HG03045 (cell line): ENCODE measurements at regions not wholly inside any gene's neighbourhood (a gene's known extent, or its start where the extent isn't known, plus 50 kb on each side); places are given as distances from the start of the nearest gene placed in this dataset.
"Not testable (repeated sequence)": the region's sequence is repeated elsewhere in the genome, so short reads cannot be mapped to it uniquely, and the experiment has no call there.

Experiments used
- ATAC-seq: cut with Tn5 transposase; IDR thresholded peaks from one replicate; pipeline ENCODE4 v1.9.1; 2021; ENCODE audit warnings: mild to moderate bottlenecking, moderate library complexity; ENCODE audit not compliant: unreplicated experiment

DNA sequence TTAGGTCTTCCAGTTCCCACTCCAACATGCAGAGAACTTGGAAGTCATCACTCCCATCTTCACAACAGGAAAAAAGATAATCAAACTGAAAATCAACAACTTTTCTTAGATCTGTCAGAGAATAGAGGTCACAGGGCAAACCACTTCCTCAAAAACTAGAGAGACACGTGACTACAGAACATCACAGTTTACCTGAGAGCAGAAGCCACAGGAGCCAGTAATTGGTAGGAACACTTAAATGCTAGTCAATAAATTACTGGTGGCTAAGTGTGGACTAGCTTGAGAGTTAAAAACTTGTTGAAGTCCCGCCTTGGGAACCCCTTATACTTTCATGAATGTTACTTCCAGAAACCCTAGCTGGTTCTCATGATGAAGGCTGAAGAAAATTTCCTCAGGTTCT, 81.1 kb downstream of the THSD1 start:
- ATAC-seq, result not testable (repeated sequence)

DNA sequence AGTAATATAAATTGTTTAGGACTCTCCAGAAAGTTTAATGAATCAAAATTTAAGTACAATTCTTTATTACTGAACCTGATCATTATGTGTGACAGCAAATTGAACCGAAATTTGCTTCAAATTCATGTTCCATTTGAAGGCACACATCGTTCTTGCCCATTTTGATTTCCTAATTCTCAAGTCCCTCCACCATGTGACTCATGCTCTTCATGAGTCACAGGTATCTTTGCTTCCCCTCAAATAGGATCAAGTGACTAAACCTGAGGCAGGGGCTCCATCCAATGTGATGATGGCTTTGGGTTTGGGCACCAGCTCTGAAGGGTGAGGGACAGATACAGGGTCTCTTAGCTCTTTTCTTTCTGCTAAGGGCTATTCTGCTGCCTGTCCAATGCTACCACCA, 86.1 kb downstream of the THSD1 start:
- ATAC-seq, result no peak

DNA sequence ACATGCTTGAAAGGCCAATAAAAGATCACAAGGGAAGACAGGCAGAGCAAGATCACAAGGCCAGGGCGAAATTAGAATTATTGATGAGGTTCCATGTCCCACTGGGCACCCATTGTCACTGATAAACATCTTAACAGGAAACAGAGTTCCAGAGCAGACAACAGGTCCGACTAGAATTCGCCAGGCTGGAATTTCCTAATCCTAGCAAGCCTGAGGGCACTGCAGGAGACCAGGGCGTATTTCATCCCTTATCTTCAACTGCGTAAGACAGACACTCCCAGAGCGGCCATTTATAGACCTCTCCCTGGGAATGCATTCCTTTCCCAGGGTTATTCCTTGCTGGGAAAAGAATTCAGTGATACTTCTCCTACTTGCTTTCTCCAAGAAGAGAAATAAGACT, 96.1 kb downstream of the THSD1 start:
- not testable (repeated sequence) for ATAC-seq

DNA sequence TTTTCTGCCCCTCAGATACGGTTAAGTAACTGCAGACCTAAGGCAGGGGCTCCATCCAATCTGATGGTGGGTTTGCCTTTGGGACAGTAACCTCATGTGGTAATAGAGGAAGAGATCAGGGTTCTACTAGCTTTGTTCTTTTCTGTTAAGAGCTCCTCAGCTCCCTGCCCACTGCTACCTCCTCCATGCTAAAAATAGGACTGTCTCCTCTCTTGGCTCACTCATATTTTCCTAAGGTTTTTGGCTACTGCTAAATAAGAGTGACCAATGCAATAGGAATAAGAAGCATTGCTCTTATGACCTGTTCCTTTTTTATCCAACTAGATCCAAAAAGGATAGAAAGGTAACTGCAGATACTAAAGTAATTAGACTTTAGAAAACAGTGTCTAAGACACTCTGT, 99.6 kb downstream of the THSD1 start:
- ATAC-seq, result not testable (repeated sequence)

DNA sequence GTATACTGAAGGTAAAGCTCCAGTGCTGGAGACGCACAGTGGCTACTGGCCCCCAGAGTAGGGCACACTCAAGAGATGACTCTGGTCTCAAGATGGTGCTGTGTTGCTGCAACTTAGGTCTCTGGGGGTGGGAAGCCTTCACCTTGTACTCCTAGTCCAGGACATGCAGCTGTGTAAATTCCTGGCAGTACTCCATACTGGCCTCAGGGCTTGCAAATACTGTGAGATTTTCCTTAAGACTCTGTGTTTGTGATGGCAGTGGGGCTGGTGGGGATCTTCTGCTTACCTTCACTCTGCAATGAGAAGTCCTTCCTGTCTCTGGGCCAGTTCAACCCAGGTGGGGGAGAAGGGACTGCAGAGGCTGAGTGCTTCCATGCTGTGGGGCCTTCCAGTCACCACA, 102.9 kb downstream of the THSD1 start:
- not testable (repeated sequence) for ATAC-seq

DNA sequence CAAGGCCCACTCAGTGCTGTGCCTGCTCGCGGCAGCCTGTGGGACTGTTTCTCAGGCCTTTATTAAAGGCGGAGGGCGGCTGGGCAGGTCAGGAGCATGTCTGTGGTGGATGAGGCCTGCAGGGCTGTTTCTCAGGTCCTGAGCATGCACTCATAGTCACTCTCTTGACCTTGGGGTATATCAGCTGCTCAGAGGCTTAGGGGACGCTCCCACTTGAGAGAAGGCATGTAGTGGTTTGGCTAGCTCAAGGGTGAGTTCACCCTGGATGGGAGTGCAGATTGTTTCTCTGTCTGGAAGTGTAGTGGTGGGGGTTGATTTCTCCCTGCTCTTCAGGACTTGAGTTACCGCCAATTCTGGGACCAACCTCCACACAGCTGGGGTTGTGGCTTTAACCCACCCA, 103.3 kb downstream of the THSD1 start:
- not testable (repeated sequence) for ATAC-seq

DNA sequence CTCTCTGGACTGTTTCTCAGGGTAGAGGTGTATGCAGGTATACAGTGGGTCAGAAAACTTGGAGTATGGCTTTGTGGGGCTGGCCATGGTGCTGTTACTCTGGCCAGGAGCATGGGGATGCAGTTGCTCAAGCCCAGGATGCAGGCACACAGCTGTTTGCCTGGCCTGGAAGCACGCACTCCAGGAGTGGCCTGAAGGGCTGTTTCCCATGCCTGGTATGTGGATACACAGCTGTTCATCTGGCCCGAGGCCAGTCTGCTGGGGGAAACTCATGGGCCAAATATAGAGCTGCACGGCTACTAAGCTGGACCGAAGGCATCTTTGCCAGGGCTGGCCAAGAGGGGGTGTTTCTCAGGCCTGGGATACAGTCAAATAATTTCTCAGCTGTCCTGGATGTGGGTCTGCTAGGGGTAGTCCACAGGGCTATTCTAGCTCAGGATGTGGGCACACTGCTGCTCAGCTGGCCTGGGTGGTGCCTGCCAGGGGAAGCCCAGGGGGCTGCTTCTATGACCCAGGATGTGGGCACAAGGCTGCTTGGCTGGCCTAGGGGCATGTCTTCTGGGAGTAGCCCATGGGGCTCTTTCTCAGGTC, 104.1 kb downstream of the THSD1 start:
- ATAC-seq, result not testable (repeated sequence)

DNA sequence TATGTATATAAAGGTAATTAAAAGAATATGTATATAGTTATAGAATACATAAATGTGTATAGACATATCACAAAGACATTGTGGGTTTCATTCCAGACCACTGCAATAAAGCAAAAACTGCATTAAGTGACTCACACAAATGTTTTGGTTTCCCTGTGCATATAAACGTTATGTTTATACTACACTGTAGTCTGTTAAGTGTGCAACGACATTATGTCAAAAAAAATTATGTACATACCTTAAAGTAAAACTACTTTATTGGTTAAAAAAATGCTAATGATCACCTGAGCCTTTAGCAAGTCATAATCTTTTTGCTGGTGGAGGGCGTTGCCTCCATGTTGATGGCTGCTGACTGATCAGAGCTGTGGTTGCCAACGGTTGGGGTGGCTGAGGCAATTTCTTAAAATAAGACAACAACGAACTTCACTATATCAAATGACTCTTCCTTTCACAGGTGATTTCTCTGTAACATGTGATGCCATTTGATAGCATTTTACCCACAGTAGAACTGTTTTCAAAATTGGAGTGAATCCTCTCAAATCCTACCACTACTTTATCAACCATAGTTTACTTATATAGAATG, 107.8 kb downstream of the THSD1 start:
- not testable (repeated sequence) for ATAC-seq

DNA sequence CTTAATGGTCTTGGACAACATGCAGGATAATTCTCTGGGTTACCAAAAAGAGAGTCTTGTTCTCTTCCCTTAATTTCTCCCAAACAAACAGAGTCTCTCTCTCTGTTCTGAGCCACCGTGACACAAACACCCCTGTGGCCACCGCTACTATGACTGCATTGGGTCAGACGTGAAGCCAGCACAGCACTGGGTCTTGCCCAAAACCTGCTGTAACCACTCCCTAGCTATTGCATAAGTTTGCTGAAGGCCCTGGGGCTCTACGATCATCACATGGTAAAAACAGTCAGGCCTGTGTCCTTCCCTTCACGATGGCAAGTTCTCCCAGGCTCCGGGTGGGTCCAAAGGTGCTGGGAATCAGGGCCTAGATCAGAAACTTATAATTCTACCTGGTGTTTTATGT, 117.1 kb downstream of the THSD1 start:
- ATAC-seq, result not testable (repeated sequence)

DNA sequence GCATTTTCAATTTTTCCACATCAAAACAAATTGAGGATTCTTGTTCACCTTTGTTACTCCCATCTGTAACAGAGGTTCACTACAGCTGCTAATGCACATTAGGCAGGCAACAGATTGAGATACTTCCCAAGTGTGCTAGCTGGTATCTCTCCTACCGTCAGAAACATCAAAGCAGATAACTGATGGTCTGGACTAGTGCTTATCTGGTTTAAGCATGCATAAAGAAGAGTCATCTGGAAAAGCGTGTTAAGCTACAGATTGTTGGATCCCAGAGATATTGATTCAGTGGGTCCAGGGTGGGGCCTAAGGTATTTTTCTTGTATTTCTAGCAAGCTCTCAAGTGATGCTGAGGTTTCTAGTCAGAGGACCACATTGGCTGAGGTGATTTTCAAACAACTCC, 122.0 kb upstream of the NEK3 start:
- ATAC-seq, result not testable (repeated sequence)

DNA sequence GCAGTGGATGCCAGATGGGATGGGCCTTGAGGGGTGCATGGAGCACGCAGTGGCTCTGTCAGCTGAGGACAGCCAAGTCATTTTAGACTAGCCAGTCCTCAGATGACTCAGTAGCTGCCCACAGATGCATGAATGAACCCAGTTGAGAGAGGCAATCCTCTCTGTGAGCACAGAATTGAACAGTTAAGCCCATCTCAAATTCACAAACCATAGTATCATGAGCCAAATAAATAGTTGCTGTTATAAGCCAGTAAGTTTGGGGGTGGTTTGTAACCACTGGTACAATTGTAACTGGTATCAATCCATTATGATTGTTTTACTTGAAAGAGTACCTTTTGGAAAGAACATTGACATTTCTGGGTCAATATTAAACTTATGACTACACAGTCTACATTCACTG, 120.0 kb upstream of the NEK3 start:
- not testable (repeated sequence) for ATAC-seq

DNA sequence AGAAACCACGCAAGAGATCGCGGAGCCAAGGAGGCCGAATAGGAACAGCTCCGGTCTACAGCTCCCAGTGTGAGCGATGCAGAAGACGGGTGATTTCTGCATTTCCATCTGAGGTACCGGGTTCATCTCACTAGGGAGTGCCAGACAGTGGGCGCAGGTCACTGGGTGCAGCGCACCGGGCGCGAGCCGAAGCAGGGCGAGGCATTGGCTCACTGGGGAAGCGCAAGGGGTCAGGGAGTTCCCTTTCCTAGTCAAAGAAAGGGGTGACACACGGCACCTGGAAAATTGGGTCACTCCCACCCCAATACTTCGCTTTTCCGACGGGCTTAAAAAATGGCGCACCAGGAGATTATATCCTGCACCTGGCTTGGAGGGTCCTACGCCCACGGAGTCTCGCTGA, 94.9 kb upstream of the NEK3 start:
- ATAC-seq, result not testable (repeated sequence)

DNA sequence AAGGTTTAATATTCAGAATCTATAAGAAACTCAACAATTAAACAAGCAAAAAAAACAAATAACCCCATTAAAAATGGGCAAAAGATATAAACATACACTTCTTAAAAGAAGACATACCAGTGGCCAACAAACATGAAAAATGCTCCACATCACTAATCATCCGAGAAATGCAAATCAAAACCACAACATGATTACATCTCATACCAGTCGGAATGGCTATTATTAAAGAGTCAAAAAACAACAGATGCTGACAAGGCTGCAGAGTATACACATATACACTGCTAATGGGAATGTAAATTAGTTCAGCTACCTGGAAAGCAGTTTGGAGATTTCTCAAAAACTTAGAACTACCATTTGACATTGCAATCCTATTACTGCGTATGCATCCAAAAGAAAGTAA, 81.4 kb upstream of the NEK3 start:
- peak; percentile 64 for ATAC-seq

DNA sequence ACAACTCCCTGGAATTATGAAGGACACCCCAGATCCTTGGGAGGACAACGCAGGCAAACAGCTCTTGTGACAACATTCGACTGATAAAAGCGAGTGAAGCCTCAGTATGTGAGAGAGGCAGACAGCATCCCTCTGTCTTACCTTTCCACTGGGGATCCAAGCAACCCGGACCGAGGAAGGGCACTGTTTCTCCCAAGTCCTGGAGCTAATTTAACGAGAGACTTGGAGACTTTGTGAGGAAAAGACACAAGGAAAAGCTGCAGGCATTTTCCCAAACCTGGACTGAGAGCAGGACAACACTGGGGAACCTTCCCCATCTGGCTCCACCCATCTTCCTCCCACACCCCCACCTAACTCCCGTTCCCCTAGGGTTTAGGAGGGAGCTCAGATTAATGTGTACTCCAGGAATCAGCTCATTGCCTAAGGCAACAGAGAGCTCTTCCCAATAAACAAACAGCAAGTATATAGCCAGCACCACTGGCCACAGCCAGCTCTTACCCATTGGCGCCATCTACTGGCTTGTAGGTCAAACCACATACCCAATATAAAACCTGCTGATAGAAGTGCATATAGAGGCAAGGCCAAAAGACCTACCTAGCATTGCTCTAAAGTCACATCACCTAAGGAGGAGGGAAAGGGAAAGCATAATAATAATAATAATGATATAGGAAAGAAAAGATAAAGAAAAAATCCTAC, 76.7 kb upstream of the NEK3 start:
- peak; percentile 76 for ATAC-seq

DNA sequence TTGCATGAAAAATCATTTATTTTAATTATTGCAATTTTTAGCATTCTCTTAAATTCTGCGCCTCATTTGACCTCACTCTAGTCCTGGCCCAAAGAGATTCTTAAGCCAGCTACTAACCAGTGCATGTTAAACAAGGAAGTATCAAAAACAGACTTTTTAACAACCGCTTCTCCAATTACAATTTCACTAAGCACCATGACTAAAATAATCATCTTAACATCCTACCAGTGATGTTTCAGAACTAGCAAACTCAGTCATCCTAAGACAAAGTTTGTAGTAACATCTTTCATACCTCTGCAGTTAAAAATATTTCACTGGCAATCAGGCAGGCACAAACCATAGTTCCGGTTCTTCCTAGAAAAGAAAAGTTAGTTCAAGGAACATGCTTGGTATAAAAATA, 75.5 kb upstream of the NEK3 start:
- ATAC-seq, result not testable (repeated sequence)

DNA sequence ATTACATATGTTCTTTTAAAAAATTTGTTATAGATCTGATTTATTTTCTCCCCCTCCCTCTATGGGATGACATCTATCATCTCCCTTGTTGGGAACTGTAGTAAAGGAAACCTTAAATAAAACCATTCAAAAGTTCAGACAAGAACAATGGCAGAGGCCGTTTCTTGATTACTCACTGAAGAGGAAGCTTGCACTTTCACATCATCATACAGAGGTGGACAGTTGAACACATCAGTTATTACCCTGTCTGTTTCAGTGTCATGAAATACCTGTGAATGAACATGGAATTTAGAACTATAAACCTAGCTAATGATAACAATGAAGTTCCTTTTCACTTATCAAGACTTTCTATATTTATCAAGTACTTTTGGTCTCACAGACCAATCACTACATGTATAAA, 63.7 kb upstream of the NEK3 start:
- not testable (repeated sequence) for ATAC-seq

DNA sequence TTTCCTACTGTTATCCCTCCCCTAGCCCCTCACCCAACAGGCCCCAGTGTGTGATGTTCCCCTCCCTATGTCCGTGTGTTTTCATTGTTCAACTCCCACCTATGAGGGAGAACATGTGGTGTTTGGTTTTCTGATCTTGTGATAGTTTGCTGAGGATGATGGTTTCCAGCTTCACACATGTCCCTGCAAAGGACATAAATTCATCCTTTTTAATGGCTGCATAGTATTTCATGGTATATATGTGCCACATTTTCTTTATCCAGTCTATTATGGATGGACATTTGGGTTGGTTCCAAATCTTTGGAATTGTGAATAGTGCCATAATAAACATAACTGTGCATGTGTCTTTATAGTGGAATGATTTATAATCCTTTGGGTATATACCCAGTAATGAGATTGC, 54.5 kb upstream of the NEK3 start:
- not testable (repeated sequence) for ATAC-seq

DNA sequence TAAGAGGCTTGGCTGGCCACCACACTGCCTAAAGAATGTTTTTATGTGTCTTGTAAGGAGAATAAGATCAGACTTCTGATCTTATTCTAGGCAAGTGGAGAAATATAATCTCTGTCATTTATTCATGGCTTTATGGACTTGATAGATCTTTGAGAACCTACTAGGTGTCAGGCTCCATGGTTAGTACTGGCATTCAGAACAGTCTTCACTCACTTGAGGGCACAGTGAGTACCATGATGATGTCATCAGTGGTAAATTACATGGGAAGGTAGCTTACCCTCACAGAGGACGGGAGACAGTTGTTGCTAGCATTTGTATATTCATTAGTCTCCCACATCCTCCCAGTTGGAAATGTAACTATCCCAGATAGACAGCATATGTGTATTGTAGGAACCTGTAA, 53.5 kb upstream of the NEK3 start:
- ATAC-seq, result not testable (repeated sequence)

DNA sequence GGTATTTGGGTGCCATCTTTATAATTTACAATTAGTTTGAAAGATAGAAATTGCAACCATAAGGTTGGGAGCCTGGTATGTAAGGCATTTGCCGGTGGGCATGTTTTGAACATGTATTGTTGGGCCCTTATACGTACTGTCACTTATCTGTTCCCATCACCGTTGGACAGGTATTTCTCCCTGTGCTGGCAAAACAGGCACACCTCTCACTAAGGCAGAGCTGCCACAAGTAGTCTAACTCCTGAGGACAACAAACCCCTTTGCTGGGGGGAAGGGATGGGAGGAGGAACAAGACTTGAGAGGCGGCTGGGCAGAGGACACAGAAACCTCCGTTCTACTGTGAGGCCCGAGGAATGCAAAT, 52.0 kb upstream of the NEK3 start:
- not testable (repeated sequence) for ATAC-seq

DNA sequence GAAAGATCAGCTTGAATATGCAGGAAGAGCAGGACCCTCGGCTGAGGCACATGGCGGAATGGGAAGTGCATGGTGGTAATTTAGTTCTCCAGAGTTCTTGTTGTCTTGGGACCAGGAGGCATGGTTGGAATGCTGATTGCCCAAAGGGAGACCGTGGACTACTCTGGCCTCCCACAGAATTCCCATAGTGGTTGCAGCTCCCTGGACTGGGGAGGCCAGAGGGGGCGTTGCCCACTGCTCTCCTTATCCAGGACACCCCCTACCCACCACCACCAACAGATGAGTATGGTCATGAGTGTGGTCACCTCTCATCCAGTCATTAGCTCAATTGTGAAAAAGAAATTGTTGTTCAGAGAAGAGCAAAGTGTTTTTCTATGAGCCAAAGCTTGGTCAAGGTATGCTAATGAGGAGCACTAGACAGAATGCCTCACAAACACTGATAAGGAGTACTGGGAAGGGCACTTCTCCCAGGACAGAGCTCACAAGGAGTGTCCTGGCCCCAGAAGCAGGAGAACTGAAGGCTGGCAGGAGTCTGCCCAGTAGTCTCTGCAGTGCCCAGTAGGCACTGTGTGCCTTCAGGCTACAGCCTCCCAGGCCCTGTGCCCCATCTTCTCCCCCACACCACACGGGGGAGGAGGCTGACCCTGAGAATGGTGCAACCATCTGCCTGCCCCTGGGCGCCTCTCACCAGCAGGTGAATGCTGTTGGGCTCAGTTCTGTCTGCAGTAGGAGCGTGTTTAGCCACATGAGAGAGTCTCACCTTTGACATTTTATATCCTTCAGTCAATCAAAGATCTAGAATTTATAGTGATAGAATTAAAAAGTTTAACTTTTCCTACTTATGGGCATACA, 51.4 kb upstream of the NEK3 start:
- ATAC-seq, result not testable (repeated sequence)
